HUES48 (cell line): ENCODE measurements at regions not wholly inside any gene's neighbourhood (a gene's known extent, or its start where the extent isn't known, plus 50 kb on each side); places are given as distances from the start of the nearest gene placed in this dataset.
"Not testable (repeated sequence)": the region's sequence is repeated elsewhere in the genome, so short reads cannot be mapped to it uniquely, and the experiment has no call there.

Experiments
- H3K27ac ChIP-seq: one replicate; pipeline ENCODE4 v1.7.0; 2013; ENCODE audit warnings: low read depth, low read length, inconsistent platforms
- H3K27me3 ChIP-seq: 2 replicates; pipeline ENCODE4 v1.6.1; 2013; ENCODE audit warnings: mild to moderate bottlenecking, low read length; ENCODE audit not compliant: control insufficient read depth, insufficient read depth
- H3K36me3 ChIP-seq: 2 replicates; pipeline ENCODE4 v1.6.1; 2013; ENCODE audit warnings: low read length; ENCODE audit not compliant: control insufficient read depth, insufficient read depth
- H3K4me1 ChIP-seq: 2 replicates; pipeline ENCODE4 v1.6.1; 2013; ENCODE audit warnings: mild to moderate bottlenecking, low read length; ENCODE audit not compliant: control insufficient read depth, insufficient read depth
- H3K4me3 ChIP-seq: 2 replicates; pipeline ENCODE4 v1.5.1; 2013; ENCODE audit warnings: mild to moderate bottlenecking, low read depth, low read length
- H3K9ac ChIP-seq: 2 replicates; pipeline ENCODE4 v1.6.1; 2013; ENCODE audit warnings: mild to moderate bottlenecking, low read depth, low read length, moderate library complexity
- H3K9me3 ChIP-seq: 2 replicates; pipeline ENCODE4 v1.6.1; 2013; ENCODE audit warnings: low read length; ENCODE audit not compliant: control insufficient read depth, insufficient read depth

DNA sequence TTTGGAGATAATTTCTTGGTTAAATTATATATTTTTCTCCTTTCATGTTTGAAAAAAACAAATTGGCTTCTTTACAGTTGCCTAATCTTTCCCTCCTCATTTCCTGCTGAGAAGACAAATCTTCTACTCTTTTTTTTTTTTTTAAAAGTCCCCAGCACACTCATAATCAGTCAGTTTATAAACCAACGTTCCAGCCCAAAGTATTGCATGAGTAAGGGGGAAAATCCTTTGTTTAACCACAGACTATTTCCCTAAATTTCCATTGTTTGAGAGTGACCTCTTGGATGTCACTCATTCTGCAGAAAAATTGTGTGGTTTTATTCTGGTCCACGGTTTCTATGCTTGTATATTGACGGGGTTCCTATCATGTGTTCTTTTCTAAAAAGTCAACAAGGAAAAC, 55.1 kb upstream of the TLR4 start:
- H3K4me1 ChIP-seq: no peaks in the 10 kb centered on the region
- no peaks in the 10 kb centered on the region for H3K27me3 ChIP-seq
- no peak overlapping the region for H3K4me3 ChIP-seq
- H3K9me3 ChIP-seq: no peaks in the 10 kb centered on the region
- H3K27ac ChIP-seq: no peak overlapping the region
- no peaks in the 10 kb centered on the region for H3K36me3 ChIP-seq
- no peak overlapping the region for H3K9ac ChIP-seq

DNA sequence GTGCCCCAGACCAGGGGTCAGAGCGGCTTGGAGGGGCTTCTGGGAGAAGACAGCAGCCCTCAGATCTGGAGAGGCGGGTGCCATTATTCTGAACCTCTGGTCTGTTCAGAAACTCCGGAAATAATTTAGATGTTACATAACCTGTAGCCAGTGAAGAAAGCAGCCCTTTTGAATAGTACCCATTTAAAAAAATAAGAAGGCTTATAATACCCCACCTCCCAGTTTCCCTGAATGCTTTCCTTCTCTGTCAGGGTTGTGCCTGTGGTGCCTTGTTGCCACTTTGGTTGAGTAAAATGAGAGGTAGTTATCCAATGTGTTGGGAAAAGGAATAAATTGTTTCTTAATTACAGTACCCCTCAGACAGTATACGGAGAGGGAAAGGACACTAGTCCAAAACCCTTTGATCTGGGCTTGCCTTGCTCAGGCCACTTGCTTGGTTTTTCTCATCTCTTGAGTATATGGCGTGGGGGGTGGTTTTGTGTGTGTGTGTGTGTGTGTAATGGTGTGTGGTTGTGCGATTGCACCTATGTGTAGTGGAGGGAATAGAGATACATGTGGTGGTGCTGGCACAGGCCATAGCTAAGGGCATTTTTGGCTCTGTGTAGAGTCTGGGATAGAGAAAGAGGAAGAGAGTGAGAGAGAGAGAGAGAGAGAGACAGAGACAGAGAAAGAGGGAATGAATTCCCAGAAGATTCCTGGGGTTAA, 59.1 kb upstream of the TLR4 start:
- Histone ChIP-seq H3K36me3 (no peaks in the 10 kb centered on the region), H3K9me3 (no peaks in the 10 kb centered on the region), H3K27me3 (no peaks in the 10 kb centered on the region), H3K4me3 (no peak overlapping the region), H3K4me1 (no peaks in the 10 kb centered on the region), H3K27ac (no peak overlapping the region), H3K9ac (no peak overlapping the region)

DNA sequence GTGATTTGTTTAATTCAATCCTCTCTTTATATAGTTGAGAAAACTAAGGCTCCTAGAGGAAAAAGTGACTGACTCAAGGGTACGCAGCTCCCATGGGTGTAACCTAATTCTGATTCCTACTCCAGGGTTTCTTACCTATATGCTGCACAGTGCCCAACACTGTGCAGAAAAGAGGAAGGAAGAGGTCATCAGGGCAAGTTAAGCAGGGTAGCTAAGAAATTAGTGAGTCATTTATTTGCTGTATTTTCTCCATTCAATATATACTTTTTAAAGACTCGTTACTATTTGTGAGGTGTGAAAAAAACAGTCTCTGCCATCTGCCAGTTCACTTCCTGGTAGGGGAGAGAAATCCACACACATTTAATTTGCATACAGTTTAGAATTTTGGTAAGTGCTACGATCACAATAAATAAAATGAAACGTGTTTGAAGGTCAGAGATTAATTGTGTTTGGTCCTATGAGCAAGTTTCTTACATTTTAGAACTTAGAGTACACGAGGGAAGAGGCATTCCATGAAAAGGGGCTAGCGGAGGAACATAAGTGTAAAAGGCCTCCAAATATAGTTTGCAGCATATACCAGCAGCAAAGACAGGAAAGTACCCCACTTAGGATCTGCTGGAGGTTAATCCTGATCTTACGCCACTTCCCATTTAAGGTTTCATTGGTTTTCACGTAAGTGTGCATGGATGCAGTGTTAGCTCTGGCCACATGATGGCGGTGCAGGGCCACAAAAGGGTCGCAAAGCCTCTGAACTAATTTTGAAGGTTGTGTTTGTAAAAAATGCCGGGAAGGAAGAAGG, 59.9 kb upstream of the TLR4 start:
- H3K27me3 ChIP-seq: no peaks in the 10 kb centered on the region
- no peaks in the 10 kb centered on the region for H3K9me3 ChIP-seq
- no peaks in the 10 kb centered on the region for H3K36me3 ChIP-seq
- no peak overlapping the region for H3K27ac ChIP-seq
- H3K4me3 ChIP-seq: no peak overlapping the region
- H3K4me1 ChIP-seq: no peaks in the 10 kb centered on the region
- no peak overlapping the region for H3K9ac ChIP-seq

DNA sequence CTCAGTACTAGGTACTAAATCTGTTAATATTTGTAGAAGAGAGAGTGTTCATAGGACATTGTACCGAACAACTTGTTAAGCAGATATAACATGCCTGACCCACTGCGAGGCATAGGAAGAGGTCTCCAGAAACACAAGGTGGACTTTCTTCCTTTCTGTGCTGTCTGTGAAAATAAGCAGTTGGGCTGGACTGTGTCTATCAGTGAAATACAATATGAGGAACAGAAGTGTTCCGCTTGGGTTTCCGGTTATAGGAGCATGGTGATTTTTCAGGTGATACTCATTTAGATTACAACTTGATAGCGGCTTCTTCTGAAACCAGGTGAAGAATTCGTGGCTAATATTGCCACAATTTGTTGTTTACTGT, 60.9 kb upstream of the TLR4 start:
- H3K27me3 ChIP-seq: no peaks in the 10 kb centered on the region
- no peak overlapping the region for H3K4me3 ChIP-seq
- no peaks in the 10 kb centered on the region for H3K4me1 ChIP-seq
- H3K9me3 ChIP-seq: no peaks in the 10 kb centered on the region
- H3K9ac ChIP-seq: no peak overlapping the region
- no peaks in the 10 kb centered on the region for H3K36me3 ChIP-seq
- H3K27ac ChIP-seq: no peak overlapping the region

DNA sequence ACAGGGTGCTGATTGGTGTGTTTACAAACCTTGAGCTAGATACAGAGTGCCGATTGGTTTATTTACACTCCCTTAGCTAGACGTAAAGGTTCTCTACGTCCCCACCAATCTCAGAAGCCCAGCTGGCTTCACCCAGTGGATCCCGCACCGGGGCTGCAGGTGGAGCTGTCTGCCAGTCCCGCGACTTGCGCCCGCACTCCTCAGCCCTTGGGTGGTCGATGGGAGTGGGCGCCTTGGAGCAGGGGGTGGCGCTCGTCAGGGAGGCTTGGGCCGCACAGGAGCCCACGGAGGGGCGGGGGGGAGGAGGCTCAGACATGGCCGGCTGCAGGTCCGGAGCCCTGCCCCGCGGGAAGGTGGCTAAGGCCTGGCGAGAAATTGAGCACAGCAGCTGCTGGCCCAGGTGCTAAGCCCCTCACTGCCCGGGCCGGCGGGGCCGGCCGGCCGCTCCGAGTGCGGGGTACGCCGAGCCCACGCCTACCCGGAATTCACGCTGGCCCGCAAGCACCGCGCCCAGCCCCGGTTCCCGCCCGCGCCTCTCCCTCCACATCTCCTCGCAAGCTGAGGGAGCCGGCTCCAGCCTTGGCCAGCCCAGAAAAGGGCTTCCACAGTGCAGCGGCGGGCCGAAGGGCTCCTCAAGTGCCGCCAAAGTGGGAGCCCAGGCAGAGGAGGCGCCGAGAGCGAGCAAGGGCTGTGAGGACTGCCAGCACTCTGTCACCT, 61.5 kb upstream of the TLR4 start:
- H3K9ac ChIP-seq, H3K27me3 ChIP-seq, H3K36me3 ChIP-seq, H3K4me1 ChIP-seq, H3K27ac ChIP-seq, H3K4me3 ChIP-seq, H3K9me3 ChIP-seq: not testable (repeated sequence)

DNA sequence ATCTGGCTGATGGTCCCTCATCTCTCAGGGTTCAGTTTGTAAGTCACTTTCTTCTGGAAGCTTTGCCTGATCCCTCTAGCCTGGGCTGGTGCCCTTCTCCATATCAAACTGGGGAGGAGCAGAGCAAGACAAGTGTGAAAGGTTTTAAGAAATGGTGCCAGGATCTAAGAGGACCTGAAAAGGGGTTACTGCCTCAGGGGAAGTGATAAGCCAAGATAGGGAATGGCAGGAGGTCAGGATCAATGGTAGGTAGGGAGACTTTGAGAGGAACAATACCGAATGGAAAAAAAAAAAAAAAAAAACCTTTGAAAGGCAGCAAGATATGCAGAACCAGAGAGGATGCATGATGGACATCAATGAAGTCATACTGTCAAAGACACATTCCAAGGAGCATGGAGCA, 67.5 kb upstream of the TLR4 start:
- no peaks in the 10 kb centered on the region for H3K36me3 ChIP-seq
- no peaks in the 10 kb centered on the region for H3K4me1 ChIP-seq
- H3K27me3 ChIP-seq: no peaks in the 10 kb centered on the region
- no peak overlapping the region for H3K9ac ChIP-seq
- no peaks in the 10 kb centered on the region for H3K9me3 ChIP-seq
- no peak overlapping the region for H3K27ac ChIP-seq
- H3K4me3 ChIP-seq: no peak overlapping the region

DNA sequence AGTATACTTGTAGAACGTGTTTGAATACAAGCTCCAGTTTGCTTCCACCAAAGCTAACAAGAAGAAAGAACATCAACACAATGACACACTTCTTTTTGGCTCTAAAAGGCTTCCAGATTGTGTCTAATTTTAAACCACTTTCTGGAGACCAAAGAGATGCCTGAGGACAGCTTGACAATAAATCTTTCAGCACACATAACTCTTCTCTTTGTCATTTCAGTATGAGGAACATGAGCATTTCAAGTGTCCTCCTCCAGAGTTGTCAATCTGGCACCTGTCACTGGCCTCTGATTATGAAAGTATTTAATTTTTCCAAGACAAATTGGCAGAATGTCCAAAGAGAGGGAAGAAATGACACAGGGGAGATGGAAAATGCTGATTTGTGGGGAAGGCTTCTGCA, 79.0 kb upstream of the TLR4 start:
- Histone ChIP-seq H3K9me3 (peaks cover 6% of the 10 kb centered on the region; the same call in 1 of the 2 replicates), H3K27me3 (no peaks in the 10 kb centered on the region), H3K36me3 (no peaks in the 10 kb centered on the region), H3K4me1 (no peaks in the 10 kb centered on the region), H3K9ac (no peak overlapping the region), H3K4me3 (no peak overlapping the region), H3K27ac (no peak overlapping the region)

DNA sequence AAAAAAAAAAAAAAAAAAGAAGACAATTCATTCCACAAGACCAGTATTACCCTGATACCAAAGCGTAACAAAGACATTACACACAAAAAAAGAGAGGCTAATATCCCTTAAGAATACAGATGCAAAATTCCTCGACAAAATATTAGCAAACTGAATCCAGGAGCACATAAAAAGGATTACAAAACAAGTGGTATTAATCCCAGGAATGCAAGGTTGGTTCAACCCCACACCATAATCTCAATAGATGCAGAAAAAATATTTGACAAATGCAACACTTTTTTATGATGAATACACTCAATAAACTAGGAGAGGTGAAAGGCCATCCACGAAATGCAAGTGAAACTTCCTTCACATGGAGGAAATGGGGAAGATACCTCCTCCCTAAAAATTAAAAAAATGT, 80.1 kb upstream of the TLR4 start:
- no peaks in the 10 kb centered on the region for H3K36me3 ChIP-seq
- H3K9me3 ChIP-seq: peaks cover 6% of the 10 kb centered on the region; the same call in 1 of the 2 replicates
- no peak overlapping the region for H3K4me3 ChIP-seq
- H3K4me1 ChIP-seq: no peaks in the 10 kb centered on the region
- H3K9ac ChIP-seq: no peak overlapping the region
- no peaks in the 10 kb centered on the region for H3K27me3 ChIP-seq
- H3K27ac ChIP-seq: no peak overlapping the region

DNA sequence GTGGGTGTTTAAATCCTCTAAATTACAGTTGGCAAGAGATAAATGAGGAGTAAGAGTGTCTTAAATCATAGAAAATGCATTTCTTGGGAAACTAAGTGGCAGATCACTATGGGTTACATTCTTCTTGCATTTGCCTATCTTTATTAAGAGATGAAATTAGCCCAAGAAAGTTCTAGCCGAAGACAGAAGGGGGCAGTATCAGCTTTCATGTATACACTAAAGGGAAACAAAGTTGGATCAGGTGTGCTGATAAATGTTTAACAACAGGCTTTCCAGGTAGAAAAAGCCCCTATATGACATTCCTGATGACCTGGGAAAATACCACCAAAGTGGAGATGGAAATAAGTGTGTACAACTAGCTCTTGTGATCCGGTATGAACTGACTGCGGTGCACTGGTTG, 81.9 kb upstream of the TLR4 start:
- no peaks in the 10 kb centered on the region for H3K27me3 ChIP-seq
- H3K4me3 ChIP-seq: no peak overlapping the region
- H3K9ac ChIP-seq: no peak overlapping the region
- H3K4me1 ChIP-seq: no peaks in the 10 kb centered on the region
- no peaks in the 10 kb centered on the region for H3K36me3 ChIP-seq
- H3K9me3 ChIP-seq: peaks cover 6% of the 10 kb centered on the region; the same call in 1 of the 2 replicates
- no peak overlapping the region for H3K27ac ChIP-seq

DNA sequence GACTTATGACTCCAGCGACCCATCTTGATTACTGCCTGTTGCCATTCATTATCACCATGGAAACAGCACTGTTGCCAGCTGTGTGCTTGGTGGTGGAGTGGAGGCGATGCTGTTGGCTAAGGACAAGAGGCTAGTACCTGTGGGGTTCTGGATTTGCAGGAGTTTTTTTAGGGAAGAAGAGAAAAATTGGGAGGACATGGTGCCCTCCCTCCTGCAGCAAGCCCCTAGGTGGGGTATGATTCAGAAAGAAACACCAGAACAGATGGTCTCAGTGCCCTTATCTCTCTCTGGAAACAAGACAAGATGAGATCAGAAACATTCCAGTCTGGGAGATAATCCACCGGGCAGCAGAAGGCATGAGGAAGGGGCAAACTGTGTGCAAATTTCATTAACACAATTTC, 87.8 kb upstream of the TLR4 start:
- Histone ChIP-seq H3K4me3 (no peak overlapping the region), H3K9ac (no peak overlapping the region), H3K27ac (no peak overlapping the region), H3K36me3 (no peaks in the 10 kb centered on the region), H3K4me1 (no peaks in the 10 kb centered on the region), H3K9me3 (no peaks in the 10 kb centered on the region), H3K27me3 (no peaks in the 10 kb centered on the region)

DNA sequence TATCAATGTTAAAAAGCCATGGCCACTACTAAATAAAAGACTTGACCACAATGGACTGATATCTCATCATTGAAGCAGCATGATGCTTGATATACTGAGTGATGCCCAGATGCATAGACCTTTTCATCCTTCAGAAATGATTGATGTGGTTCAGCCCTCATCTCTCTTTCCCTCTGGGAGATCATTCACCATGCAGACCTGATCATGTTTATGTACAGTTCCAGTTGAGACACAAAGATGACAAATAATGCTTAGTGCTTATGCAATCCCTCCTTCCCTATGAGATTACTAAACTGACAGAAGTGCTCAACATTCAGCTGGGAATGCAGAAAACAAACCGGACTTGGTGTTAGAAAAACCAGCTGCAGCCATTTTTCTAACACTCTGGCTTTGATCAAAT, 91.9 kb upstream of the TLR4 start:
- Histone ChIP-seq H3K4me3 (no peak overlapping the region), H3K9ac (no peak overlapping the region), H3K36me3 (no peaks in the 10 kb centered on the region), H3K27ac (no peak overlapping the region), H3K27me3 (no peaks in the 10 kb centered on the region), H3K4me1 (no peaks in the 10 kb centered on the region), H3K9me3 (no peaks in the 10 kb centered on the region)
